Endothelial cell of umbilical vein (primary cell): ENCODE measurements at regions not wholly inside any gene's neighbourhood (a gene's known extent, or its start where the extent isn't known, plus 50 kb on each side); places are given as distances from the start of the nearest gene placed in this dataset.

Experiments
- BruUV-seq: library from RNA; stranded (reverse); fragments of 400-500 nt; replicated peaks from 2 replicates; lab custom pipeline; 2021; lab: Mats Ljungman, UMichigan
- CTCF ChIA-PET: fragments of 300-600, 350-600 bp; sonication (Branson Sonifier 250); formaldehyde crosslinking; loops from one replicate; lab custom pipeline; 2021; ENCODE audit warnings: antibody characterized with exemption, inconsistent platforms; lab: Charles Lee
- POLR2A ChIA-PET: fragments of 300-600, 350-600 bp; sonication (Branson Sonifier 250); formaldehyde crosslinking; loops from one replicate; lab custom pipeline; 2021; ENCODE audit warnings: antibody characterized with exemption, inconsistent platforms; lab: Charles Lee
- DNase-seq: peaks from one replicate; pipeline ENCODE4 v3.0.0-alpha.2; 2011; ENCODE audit warnings: low read depth, low spot score
- FAIRE-seq: peaks from 2 replicates; lab custom pipeline; 2011; peaks lifted over from hg19 to GRCh38; lab: Jason Lieb, UNC
- H2AFZ ChIP-seq: 2 replicates; pipeline ENCODE4 v1.6.0; 2012; ENCODE audit warnings: low read depth, low read length, control low read depth, inconsistent platforms
- H3K27ac ChIP-seq: 2 replicates; pipeline ENCODE4 v1.5.1; 2011; ENCODE audit warnings: low read depth, mild to moderate bottlenecking, control low read depth, low read length, moderate library complexity; ENCODE audit not compliant: insufficient read depth
- H3K27me3 ChIP-seq, 2 experiments: 2 replicates each; pipeline versions ENCODE4 v1.6.0 to v1.6.1; 2011; ENCODE audit warnings: low read length in 2 of 2, mixed read lengths in 1 of 2; ENCODE audit not compliant: control insufficient read depth in 2 of 2, insufficient read depth in 2 of 2
- H3K36me3 ChIP-seq, 2 experiments: 2 replicates in 1 of 2; 3 replicates in 1 of 2; pipeline ENCODE4 v1.5.1; 2011; ENCODE audit warnings: low read length in 2 of 2, mild to moderate bottlenecking in 1 of 2, moderate library complexity in 1 of 2; ENCODE audit not compliant: control insufficient read depth in 2 of 2, insufficient read depth in 2 of 2; ENCODE audit errors: extremely low read depth in 1 of 2
- H3K4me1 ChIP-seq: 3 replicates; pipeline ENCODE4 v1.5.1; 2011; ENCODE audit warnings: mild to moderate bottlenecking, low read length; ENCODE audit not compliant: control insufficient read depth, insufficient read depth; ENCODE audit errors: extremely low read depth
- H3K4me2 ChIP-seq: 2 replicates; pipeline ENCODE4 v1.6.1; 2011; ENCODE audit warnings: low read length, control low read depth, mixed read lengths; ENCODE audit not compliant: insufficient read depth
- H3K4me3 ChIP-seq, 3 experiments: fragments of 200-600 bp in 1 of 3; sonication (generic), shearing (Covaris generic) in 1 of 3; replicated peaks in 1 of 3; 2 replicates each; pipeline ENCODE4 v1.5.1; 2011 to 2016; ENCODE audit warnings: control low read depth in 3 of 3, low read length in 3 of 3, mild to moderate bottlenecking in 2 of 3, inconsistent platforms in 1 of 3, low read depth in 1 of 3, moderate library complexity in 1 of 3; ENCODE audit not compliant: insufficient read depth in 1 of 3
- H3K79me2 ChIP-seq: 2 replicates; pipeline ENCODE4 v1.6.0; 2012; ENCODE audit warnings: low read length, inconsistent platforms; ENCODE audit not compliant: control insufficient read depth, insufficient read depth
- H3K9ac ChIP-seq: replicated peaks from 2 replicates; pipeline ENCODE3; 2011; ENCODE audit warnings: low read length, control low read depth; ENCODE audit not compliant: insufficient read depth; ENCODE audit errors: extremely low read depth
- H3K9me1 ChIP-seq: replicated peaks from 3 replicates; pipeline ENCODE4 v1.6.0; 2011; ENCODE audit warnings: mild to moderate bottlenecking, low read length; ENCODE audit not compliant: control insufficient read depth, insufficient read depth; ENCODE audit errors: extremely low read depth
- H3K9me3 ChIP-seq: replicated peaks from 2 replicates; pipeline ENCODE4 v1.5.1; 2012; ENCODE audit warnings: low read length, inconsistent platforms; ENCODE audit not compliant: control insufficient read depth, insufficient read depth
- H4K20me1 ChIP-seq: replicated peaks from 2 replicates; pipeline ENCODE3; 2011; ENCODE audit warnings: mild to moderate bottlenecking, low read length; ENCODE audit not compliant: control insufficient read depth, insufficient read depth; ENCODE audit errors: extremely low read depth
- EZH2 ChIP-seq: IDR thresholded peaks from 2 replicates; pipeline ENCODE4 v1.6.1; 2012; ENCODE audit warnings: borderline replicate concordance, low read depth, mild to moderate bottlenecking, moderate library complexity, low read length, inconsistent platforms; ENCODE audit not compliant: severe bottlenecking
- FOS ChIP-seq: IDR thresholded peaks from 2 replicates; pipeline ENCODE4 v1.6.1; 2011; ENCODE audit warnings: mild to moderate bottlenecking, low read length, moderate library complexity, borderline replicate concordance; ENCODE audit not compliant: insufficient read depth
- GATA2 ChIP-seq: IDR thresholded peaks from 2 replicates; pipeline ENCODE4 v1.7.0; 2011; ENCODE audit warnings: low read depth, mild to moderate bottlenecking, moderate library complexity, mixed read lengths, low read length; ENCODE audit not compliant: insufficient read length, insufficient read depth
- JUN ChIP-seq: IDR thresholded peaks from 2 replicates; pipeline ENCODE4 v1.6.1; 2011; ENCODE audit warnings: borderline replicate concordance, low read depth; ENCODE audit not compliant: insufficient read length, insufficient read depth
- MAX ChIP-seq: IDR thresholded peaks from 2 replicates; pipeline ENCODE4 v1.6.1; 2011; ENCODE audit not compliant: insufficient read depth, insufficient read length
- MYC ChIP-seq: IDR thresholded peaks from one replicate; pipeline ENCODE4 v1.6.1; 2011; ENCODE audit warnings: mild to moderate bottlenecking, low read depth, low read length
- POLR2A ChIP-seq: IDR thresholded peaks from 2 replicates; pipeline ENCODE4 v1.6.1; 2012; ENCODE audit warnings: low read depth, mild to moderate bottlenecking, control low read depth, low read length
- POLR2AphosphoS5 ChIP-seq: IDR thresholded peaks from 2 replicates; pipeline ENCODE4 v1.6.1; 2012; ENCODE audit warnings: low read depth, mild to moderate bottlenecking, control low read depth, low read length, moderate library complexity; ENCODE audit not compliant: insufficient read depth
- dilution Hi-C: fragments of 300-500 bp; cut with MboI; formaldehyde crosslinking; loops from one replicate; pipeline ENCODE4 v1.15.0; 2019; ENCODE audit warnings: low sequenced_read_pairs; ENCODE audit not compliant: extremely low pct_ligation_motif_present
- intact Hi-C: fragments of 100-400 bp; cut with micrococcal nuclease; formaldehyde crosslinking; loops from one replicate; pipeline ENCODE4 v1.10.0; 2022
- TF ChIP-seq, protein P1 (sequence below), 2 donors: IDR thresholded peaks; 1 replicate in 1 of 2; 2 replicates in 1 of 2; pipeline ENCODE4 v1.5.1; 2011; ENCODE audit warnings: low read length in 2 of 2, mild to moderate bottlenecking in 2 of 2, moderate library complexity in 2 of 2, control low read depth in 1 of 2, inconsistent platforms in 1 of 2, low read depth in 1 of 2; ENCODE audit not compliant: insufficient read depth in 1 of 2; ENCODE audit errors: extremely low read depth in 1 of 2

- no peaks in the 10 kb centered on the region for H3K9me3 ChIP-seq
- no peak overlapping the region for H3K4me2 ChIP-seq
- FAIRE-seq (no peak), DNase-seq (no peak)
- no peak overlapping the region for H3K27ac ChIP-seq
- intact Hi-C loops: no loop called here
- H3K79me2 ChIP-seq: no peaks in the 10 kb centered on the region
- no peak overlapping the region for H2AFZ ChIP-seq
- dilution Hi-C loops: no loop called here
- no peak overlapping the region for H3K9ac ChIP-seq
- no peaks in the 10 kb centered on the region for H3K36me3 ChIP-seq
- TF ChIP-seq GATA2 (no peak), MYC (no peak), MAX (no peak), POLR2A (no peak), JUN (no peak), FOS (no peak), POLR2AphosphoS5 (no peak), EZH2 (no peak)
- TF ChIP-seq, protein P1, sequence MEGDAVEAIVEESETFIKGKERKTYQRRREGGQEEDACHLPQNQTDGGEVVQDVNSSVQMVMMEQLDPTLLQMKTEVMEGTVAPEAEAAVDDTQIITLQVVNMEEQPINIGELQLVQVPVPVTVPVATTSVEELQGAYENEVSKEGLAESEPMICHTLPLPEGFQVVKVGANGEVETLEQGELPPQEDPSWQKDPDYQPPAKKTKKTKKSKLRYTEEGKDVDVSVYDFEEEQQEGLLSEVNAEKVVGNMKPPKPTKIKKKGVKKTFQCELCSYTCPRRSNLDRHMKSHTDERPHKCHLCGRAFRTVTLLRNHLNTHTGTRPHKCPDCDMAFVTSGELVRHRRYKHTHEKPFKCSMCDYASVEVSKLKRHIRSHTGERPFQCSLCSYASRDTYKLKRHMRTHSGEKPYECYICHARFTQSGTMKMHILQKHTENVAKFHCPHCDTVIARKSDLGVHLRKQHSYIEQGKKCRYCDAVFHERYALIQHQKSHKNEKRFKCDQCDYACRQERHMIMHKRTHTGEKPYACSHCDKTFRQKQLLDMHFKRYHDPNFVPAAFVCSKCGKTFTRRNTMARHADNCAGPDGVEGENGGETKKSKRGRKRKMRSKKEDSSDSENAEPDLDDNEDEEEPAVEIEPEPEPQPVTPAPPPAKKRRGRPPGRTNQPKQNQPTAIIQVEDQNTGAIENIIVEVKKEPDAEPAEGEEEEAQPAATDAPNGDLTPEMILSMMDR (IDR thresholded peaks at IDR 0.05; ENCODE audit: extremely low read depth in 1 of 2, insufficient read depth in 1 of 2, low read depth in 1 of 2, low read length in 2 of 2): no peak
- no peaks in the 10 kb centered on the region for H3K9me1 ChIP-seq
- BruUV-seq: no TSS peak
- H3K4me1 ChIP-seq: peaks cover 18% of the 10 kb centered on the region
- H4K20me1 ChIP-seq: no peaks in the 10 kb centered on the region
- no peak overlapping the region for H3K4me3 ChIP-seq
- ChIA-PET CTCF (no interaction called here), POLR2A (no interaction called here)
- no peaks in the 10 kb centered on the region for H3K27me3 ChIP-seq
Observed at GRCh38 chr5:171568389-171568788, 148.9 kb downstream of the FGF18 start.
